ENCODE measurements at regions not wholly inside any gene's neighbourhood (a gene's known extent, or its start where the extent isn't known, plus 50 kb on each side); places are given as distances from the start of the nearest gene placed in this dataset.

GRCh38 chr7:15985587-15986384, 299.3 kb upstream of the MEOX2 start:
- no peak for DNase-seq (ENCODE audit: extremely low read depth, low read depth)

GRCh38 chr7:15977663-15978062, 291.2 kb upstream of the MEOX2 start:
- no peak for TF ChIP-seq CTCF (IDR thresholded peaks at IDR 0.05; ENCODE audit: low read depth, low read length)
- no peak for DNase-seq (ENCODE audit: extremely low read depth, low read depth)

More at GRCh38 chr7:15985587-15986384, 299.3 kb upstream of the MEOX2 start:
- no peak for TF ChIP-seq CTCF (IDR thresholded peaks at IDR 0.05; ENCODE audit: low read depth, low read length)

- no peak for TF ChIP-seq CTCF (IDR thresholded peaks at IDR 0.05; ENCODE audit: low read depth, low read length)
- DNase-seq (ENCODE audit: extremely low read depth, low read depth) = no peak
Observed at GRCh38 chr7:15972862-15973275, 286.4 kb upstream of the MEOX2 start.

- no peak for TF ChIP-seq CTCF (IDR thresholded peaks at IDR 0.05; ENCODE audit: low read depth, low read length)
- no peak for DNase-seq (ENCODE audit: extremely low read depth, low read depth)
Observed at GRCh38 chr7:15967551-15967950, 281.1 kb upstream of the MEOX2 start.

- no peak for DNase-seq (ENCODE audit: extremely low read depth, low read depth)
Observed at GRCh38 chr7:15967121-15967520, 280.6 kb upstream of the MEOX2 start.

GRCh38 chr7:15963206-15963605, 276.7 kb upstream of the MEOX2 start:
- no peak for DNase-seq (ENCODE audit: extremely low read depth, low read depth)
- TF ChIP-seq CTCF (IDR thresholded peaks at IDR 0.05; ENCODE audit: low read depth, low read length) = no peak

More at GRCh38 chr7:15967121-15967520, 280.6 kb upstream of the MEOX2 start:
- TF ChIP-seq CTCF (IDR thresholded peaks at IDR 0.05; ENCODE audit: low read depth, low read length) = no peak

GRCh38 chr7:15954671-15955354, 268.3 kb upstream of the MEOX2 start:
- no peak for DNase-seq (ENCODE audit: extremely low read depth, low read depth)
- TF ChIP-seq CTCF (IDR thresholded peaks at IDR 0.05; ENCODE audit: low read depth, low read length) = no peak
